MM.1S (cell line): ENCODE measurements at regions not wholly inside any gene's neighbourhood (a gene's known extent, or its start where the extent isn't known, plus 50 kb on each side); places are given as distances from the start of the nearest gene placed in this dataset.

Experiments used
- DNase-seq: peaks from one replicate; pipeline ENCODE4 v3.0.0-alpha.2; 2015
- H2AFZ ChIP-seq: fragments of 300-600 bp; sonication (generic); 2 replicates; pipeline ENCODE4 v1.6.0; 2016; ENCODE audit warnings: antibody characterized with exemption, low read length
- H3F3A ChIP-seq: fragments of 300-600 bp; sonication (generic); 2 replicates; pipeline ENCODE4 v1.6.1; 2016; ENCODE audit warnings: mild to moderate bottlenecking, antibody characterized with exemption, low read length, moderate library complexity, mixed read lengths; ENCODE audit not compliant: insufficient read depth
- H3K27ac ChIP-seq: fragments of 300-600 bp; sonication (generic); 2 replicates; pipeline ENCODE4 v1.5.1; 2016; ENCODE audit warnings: mild to moderate bottlenecking, low read length
- H3K27me3 ChIP-seq: fragments of 300-600 bp; sonication (generic); replicated peaks from 2 replicates; pipeline ENCODE4 v1.6.0; 2016; ENCODE audit warnings: low read length; ENCODE audit not compliant: insufficient read depth
- H3K36me3 ChIP-seq: fragments of 300-600 bp; sonication (generic); replicated peaks from 2 replicates; pipeline ENCODE4 v1.6.1; 2016; ENCODE audit warnings: mild to moderate bottlenecking, low read length, mixed read lengths; ENCODE audit not compliant: insufficient read depth
- H3K4me1 ChIP-seq: fragments of 300-600 bp; sonication (generic); 2 replicates; pipeline ENCODE4 v1.6.1; 2016; ENCODE audit warnings: low read length, mixed read lengths
- H3K4me2 ChIP-seq: fragments of 300-600 bp; sonication (generic); 2 replicates; pipeline ENCODE4 v1.6.0; 2016; ENCODE audit warnings: low read depth, low read length
- H3K4me3 ChIP-seq: fragments of 300-600 bp; sonication (generic); 2 replicates; pipeline ENCODE4 v1.5.1; 2016; ENCODE audit warnings: low read length, mixed read lengths
- H3K79me2 ChIP-seq: fragments of 300-600 bp; sonication (generic); 2 replicates; pipeline ENCODE4 v1.6.1; 2016; ENCODE audit warnings: mixed run types, low read length, mixed read lengths
- H3K9ac ChIP-seq: fragments of 300-600 bp; sonication (generic); 2 replicates; pipeline ENCODE4 v1.6.1; 2016; ENCODE audit warnings: low read length, mixed read lengths
- H3K9me2 ChIP-seq: fragments of 300-600 bp; sonication (generic); replicated peaks from 2 replicates; pipeline ENCODE4 v1.6.1; 2016; ENCODE audit warnings: mild to moderate bottlenecking, low read length, mixed read lengths; ENCODE audit not compliant: insufficient read depth
- H3K9me3 ChIP-seq: fragments of 300-600 bp; sonication (generic); replicated peaks from 2 replicates; pipeline ENCODE4 v1.6.1; 2016; ENCODE audit warnings: mild to moderate bottlenecking, low read length, mixed read lengths; ENCODE audit not compliant: insufficient read depth
- H4K20me1 ChIP-seq: fragments of 300-600 bp; sonication (generic); 2 replicates; pipeline ENCODE4 v1.6.1; 2016; ENCODE audit warnings: mild to moderate bottlenecking, low read length, moderate library complexity, mixed read lengths; ENCODE audit not compliant: insufficient read depth
- CTCF ChIP-seq: fragments of 300-600 bp; sonication (generic); IDR thresholded peaks from 2 replicates; pipeline ENCODE4 v1.5.1; 2016; ENCODE audit warnings: antibody characterized with exemption, low read length, mixed read lengths
- EZH2 ChIP-seq: fragments of 300-600 bp; sonication (generic); optimal IDR thresholded peaks from 2 replicates; pipeline ENCODE3; 2017; ENCODE audit warnings: low read depth, mild to moderate bottlenecking, antibody characterized with exemption, low read length, mixed read lengths
- EZH2phosphoT487 ChIP-seq: fragments of 300-600 bp; sonication (generic); IDR thresholded peaks from 2 replicates; pipeline ENCODE4 v1.6.1; 2018; ENCODE audit warnings: antibody characterized with exemption, low read length

- Histone ChIP-seq H3F3A (no peaks in the 10 kb centered on the region), H3K4me2 (no peak overlapping the region), H3K9ac (no peak overlapping the region), H4K20me1 (no peaks in the 10 kb centered on the region), H2AFZ (no peak overlapping the region), H3K9me2 (no peaks in the 10 kb centered on the region), H3K9me3 (no peaks in the 10 kb centered on the region), H3K4me3 (no peak overlapping the region), H3K36me3 (no peaks in the 10 kb centered on the region), H3K27ac (no peak overlapping the region), H3K79me2 (no peaks in the 10 kb centered on the region), H3K4me1 (no peaks in the 10 kb centered on the region), H3K27me3 (no peaks in the 10 kb centered on the region)
- TF ChIP-seq EZH2phosphoT487 (no peak), EZH2 (no peak), CTCF (no peak)
- DNase-seq, result no peak
Measured at GRCh38 chr5:34483442-34484033, 172.6 kb upstream of the RAI14 start.

DNA sequence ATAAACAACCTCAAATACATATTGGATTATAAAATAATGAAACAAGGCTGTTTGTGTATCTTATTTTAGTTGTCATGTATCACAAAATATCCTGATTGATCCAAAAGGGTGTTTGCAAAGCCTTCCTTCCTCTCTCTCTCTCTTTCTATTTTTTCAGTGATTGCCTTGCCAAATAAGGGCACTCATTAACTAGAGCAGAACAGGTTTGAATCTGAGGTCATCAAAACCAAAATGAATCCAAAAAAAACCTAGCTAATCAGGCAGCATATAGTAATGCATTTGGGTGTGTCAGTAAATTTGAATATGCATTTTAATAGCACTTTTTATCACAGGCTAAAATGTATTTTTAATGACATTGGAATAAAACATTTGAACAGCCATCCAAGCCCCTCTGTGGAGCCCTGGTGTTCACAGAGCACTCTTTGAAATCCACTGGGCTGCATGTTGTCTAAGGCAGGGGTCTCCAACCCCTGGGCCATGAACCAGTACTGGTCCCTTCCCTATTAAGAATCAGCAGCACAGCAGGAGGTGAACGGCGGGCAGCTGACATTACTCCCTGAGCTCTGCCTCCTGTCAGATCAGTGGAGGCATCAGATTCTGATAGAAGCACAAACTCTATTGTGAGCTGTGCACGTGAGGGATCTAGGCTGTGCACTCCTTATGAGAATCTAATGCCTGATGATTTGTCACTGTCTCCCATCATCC, 171.8 kb upstream of the RAI14 start:
- no peaks in the 10 kb centered on the region for H3K9me3 ChIP-seq
- H3F3A ChIP-seq, result no peaks in the 10 kb centered on the region
- H3K79me2 ChIP-seq, result no peaks in the 10 kb centered on the region
- H3K9me2 ChIP-seq, result no peaks in the 10 kb centered on the region
- H3K9ac ChIP-seq, result no peak overlapping the region
- H3K4me2 ChIP-seq, result no peak overlapping the region
- no peak overlapping the region for H3K4me3 ChIP-seq
- no peak for TF ChIP-seq EZH2
- TF ChIP-seq EZH2phosphoT487, result no peak
- TF ChIP-seq CTCF, result no peak
- H3K27me3 ChIP-seq, result no peaks in the 10 kb centered on the region
- H2AFZ ChIP-seq, result no peak overlapping the region
- H3K27ac ChIP-seq, result no peak overlapping the region
- no peaks in the 10 kb centered on the region for H3K36me3 ChIP-seq
- H3K4me1 ChIP-seq, result no peaks in the 10 kb centered on the region
- DNase-seq, result no peak
- no peaks in the 10 kb centered on the region for H4K20me1 ChIP-seq

- Histone ChIP-seq H2AFZ (peak overlapping the region; percentile 8; the same call in 1 of the 2 replicates), H3K9ac (no peak overlapping the region), H3K36me3 (no peaks in the 10 kb centered on the region), H3K79me2 (no peaks in the 10 kb centered on the region), H3K4me1 (no peaks in the 10 kb centered on the region), H3K9me2 (no peaks in the 10 kb centered on the region), H3K27ac (no peak overlapping the region), H3K4me2 (no peak overlapping the region), H3K4me3 (no peak overlapping the region), H4K20me1 (no peaks in the 10 kb centered on the region), H3F3A (no peaks in the 10 kb centered on the region), H3K9me3 (no peaks in the 10 kb centered on the region), H3K27me3 (no peaks in the 10 kb centered on the region)
- no peak for DNase-seq
- TF ChIP-seq EZH2 (no peak), CTCF (no peak), EZH2phosphoT487 (no peak)
Measured at GRCh38 chr5:34485768-34486030, 170.4 kb upstream of the RAI14 start.
